HepG2 (cell line): ENCODE measurements at regions not wholly inside any gene's neighbourhood (a gene's known extent, or its start where the extent isn't known, plus 50 kb on each side); places are given as distances from the start of the nearest gene placed in this dataset.

Experiments
- ATAC-seq: fragments of 200-7000 bp; cut with Tn5 transposase; 3 replicates; pipeline ENCODE4 v1.9.1; 2020; ENCODE audit warnings: mild to moderate bottlenecking, moderate library complexity
- BruUV-seq: library from RNA; stranded (reverse); fragments of 400-500 nt; replicated peaks from 2 replicates; lab custom pipeline; 2021; lab: Mats Ljungman, UMichigan
- CTCF ChIA-PET: fragments of 300-600 bp; formaldehyde crosslinking; extraction: SDS; loops from one replicate; lab custom pipeline; 2021; ENCODE audit warnings: low total read pairs, inconsistent platforms, low intra/inter-chr PET ratio; lab: Yijun Ruan, JAX
- POLR2A ChIA-PET: fragments of 350-600 bp; sonication (Branson Sonifier 250); formaldehyde crosslinking; loops from one replicate; lab custom pipeline; 2020; ENCODE audit warnings: antibody characterized with exemption, inconsistent platforms; lab: Yijun Ruan, JAX
- DNase-seq: peaks from one replicate; pipeline ENCODE4 v3.0.0-alpha.2; 2015; ENCODE audit warnings: low spot score
- FAIRE-seq: peaks from 3 replicates; lab custom pipeline; 2011; peaks lifted over from hg19 to GRCh38; lab: Jason Lieb, UNC
- H2AFZ ChIP-seq: one replicate; pipeline ENCODE4 v1.6.1; 2011; ENCODE audit warnings: low read length, inconsistent platforms
- H3K27ac ChIP-seq: fragments of 300-600 bp; 3 replicates; pipeline ENCODE4 v1.8.0; 2011; ENCODE audit warnings: mixed run types, mild to moderate bottlenecking, mixed read lengths, low read length, inconsistent platforms; ENCODE audit not compliant: insufficient read depth; ENCODE audit errors: extremely low read length
- H3K27me3 ChIP-seq, 2 experiments: fragments of 200-600 bp in 1 of 2; 2 replicates in 1 of 2; 3 replicates in 1 of 2; pipeline versions ENCODE4 v1.6.0 to v1.8.0; 2011; ENCODE audit warnings: low read length in 2 of 2, mild to moderate bottlenecking in 2 of 2, moderate library complexity in 2 of 2, inconsistent platforms in 1 of 2; ENCODE audit not compliant: insufficient read depth in 2 of 2, control insufficient read depth in 1 of 2
- H3K36me3 ChIP-seq, 2 experiments: fragments of 200-600 bp in 1 of 2; replicated peaks in 1 of 2; 2 replicates in 1 of 2; 3 replicates in 1 of 2; pipeline versions ENCODE4 v1.5.1 to v1.8.0; 2011; ENCODE audit warnings: low read length in 2 of 2, inconsistent platforms in 1 of 2; ENCODE audit not compliant: insufficient read depth in 2 of 2, control insufficient read depth in 1 of 2
- H3K4me1 ChIP-seq: 2 replicates; pipeline ENCODE4 v1.5.1; 2012; ENCODE audit warnings: low read length, inconsistent platforms; ENCODE audit not compliant: insufficient read depth
- H3K4me2 ChIP-seq: 2 replicates; pipeline ENCODE4 v1.6.0; 2011; ENCODE audit warnings: low read depth, low read length, inconsistent platforms
- H3K4me3 ChIP-seq, 3 experiments: fragments of 200-600 bp in 1 of 3; sonication (generic), shearing (Covaris generic) in 1 of 3; replicated peaks in 1 of 3; 2 replicates each; pipeline ENCODE4 v1.5.1; 2011 to 2016; ENCODE audit warnings: low read length in 3 of 3, inconsistent platforms in 2 of 3, low read depth in 2 of 3, mild to moderate bottlenecking in 2 of 3, control low read depth in 1 of 3, mixed read lengths in 1 of 3; ENCODE audit not compliant: insufficient read depth in 1 of 3
- H3K79me2 ChIP-seq: one replicate; pipeline ENCODE4 v1.6.1; 2011; ENCODE audit warnings: low read length, inconsistent platforms; ENCODE audit not compliant: insufficient read depth
- H3K9ac ChIP-seq: 2 replicates; pipeline ENCODE4 v1.6.0; 2011; ENCODE audit warnings: mild to moderate bottlenecking, low read depth, low read length, inconsistent platforms; ENCODE audit not compliant: insufficient read depth
- H3K9me3 ChIP-seq: 2 replicates; pipeline ENCODE4 v1.5.1; 2012; ENCODE audit warnings: mild to moderate bottlenecking, low read length
- H4K20me1 ChIP-seq: 2 replicates; pipeline ENCODE4 v1.6.0; 2011; ENCODE audit warnings: inconsistent platforms, mild to moderate bottlenecking, low read length, moderate library complexity; ENCODE audit not compliant: insufficient read depth
- ZBTB1 ChIP-seq: sonication (generic); formaldehyde crosslinking; IDR thresholded peaks from 2 replicates; pipeline ENCODE4 v1.4.0; 2020; ENCODE audit warnings: missing genetic modification reagents, borderline replicate concordance
- ZBTB7A ChIP-seq: sonication (generic); formaldehyde crosslinking; IDR thresholded peaks from 2 replicates; pipeline ENCODE4 v1.8.0; 2022; ENCODE audit warnings: mild to moderate bottlenecking, missing genetic modification reagents
- ZNF589 ChIP-seq: sonication (generic); formaldehyde crosslinking; conservative IDR thresholded peaks from 2 replicates; pipeline ENCODE4 v1.8.0; 2022; ENCODE audit warnings: mild to moderate bottlenecking, moderate library complexity, missing genetic modification reagents
- ZNF766 ChIP-seq: sonication (generic); formaldehyde crosslinking; IDR thresholded peaks from 2 replicates; pipeline ENCODE4 v1.5.0; 2020; ENCODE audit warnings: missing genetic modification reagents, borderline replicate concordance
- ZSCAN30 ChIP-seq: sonication (generic); formaldehyde crosslinking; IDR thresholded peaks from 2 replicates; pipeline ENCODE4 v1.5.0; 2020; ENCODE audit warnings: mild to moderate bottlenecking, missing genetic modification reagents
- WGBS: methylation state at CpG from one replicate; pipeline ENCODE4 v1.1.6; 2017; ENCODE audit warnings: low lambda C conversion rate; 5-methylcytosine and 5-hydroxymethylcytosine counted together
- in situ Hi-C: cut with HindIII; loops from 2 replicates; pipeline ENCODE4 v1.10.0; 2017; ENCODE audit warnings: low pct_unique_long_range_greater_than_20kb; ENCODE audit not compliant: extremely low pct_ligation_motif_present
- intact Hi-C: fragments of 100-400 bp; cut with micrococcal nuclease; formaldehyde crosslinking; loops from one replicate; pipeline ENCODE4 v1.10.0; 2022; ENCODE audit not compliant: unreplicated experiment
- TF ChIP-seq, protein P1 (sequence below): sonication (generic); formaldehyde crosslinking; IDR thresholded peaks from 2 replicates; pipeline ENCODE4 v1.4.0; 2020; ENCODE audit warnings: missing genetic modification reagents
- TF ChIP-seq, protein P2 (sequence below): sonication (generic); formaldehyde crosslinking; IDR thresholded peaks from 2 replicates; pipeline ENCODE4 v1.5.0; 2020; ENCODE audit warnings: missing genetic modification reagents, mild to moderate bottlenecking, borderline replicate concordance

GRCh38 chr13:84973661-84974060, 825.6 kb downstream of the SLITRK6 start:
- FAIRE-seq, result no peak
- no peaks in the 10 kb centered on the region for H3K27me3 ChIP-seq
- no peak for DNase-seq
- H3K4me3 ChIP-seq, result no peak overlapping the region
- in situ Hi-C loops (no loop called here), intact Hi-C loops (no loop called here)
- H3K9me3 ChIP-seq, result no peaks in the 10 kb centered on the region
- H3K27ac ChIP-seq, result no peak overlapping the region
- no peak overlapping the region for H3K4me2 ChIP-seq
- ATAC-seq, result no peak
- H3K9ac ChIP-seq, result no peak overlapping the region
- 43% methylated on average over 1 of the region's 1 CpG for WGBS
- CTCF ChIA-PET, result no interaction called here
- H2AFZ ChIP-seq, result no peak overlapping the region
- no peaks in the 10 kb centered on the region for H3K4me1 ChIP-seq
- no peaks in the 10 kb centered on the region for H3K79me2 ChIP-seq
- no peaks in the 10 kb centered on the region for H4K20me1 ChIP-seq
- no peaks in the 10 kb centered on the region for H3K36me3 ChIP-seq
- TF ChIP-seq ZBTB1 (CRISPR knock-in tag) (no peak), ZBTB7A (no peak), ZNF589 (CRISPR knock-in tag) (no peak), ZNF766 (CRISPR knock-in tag) (no peak), ZSCAN30 (no peak)
- TF ChIP-seq, protein P1, sequence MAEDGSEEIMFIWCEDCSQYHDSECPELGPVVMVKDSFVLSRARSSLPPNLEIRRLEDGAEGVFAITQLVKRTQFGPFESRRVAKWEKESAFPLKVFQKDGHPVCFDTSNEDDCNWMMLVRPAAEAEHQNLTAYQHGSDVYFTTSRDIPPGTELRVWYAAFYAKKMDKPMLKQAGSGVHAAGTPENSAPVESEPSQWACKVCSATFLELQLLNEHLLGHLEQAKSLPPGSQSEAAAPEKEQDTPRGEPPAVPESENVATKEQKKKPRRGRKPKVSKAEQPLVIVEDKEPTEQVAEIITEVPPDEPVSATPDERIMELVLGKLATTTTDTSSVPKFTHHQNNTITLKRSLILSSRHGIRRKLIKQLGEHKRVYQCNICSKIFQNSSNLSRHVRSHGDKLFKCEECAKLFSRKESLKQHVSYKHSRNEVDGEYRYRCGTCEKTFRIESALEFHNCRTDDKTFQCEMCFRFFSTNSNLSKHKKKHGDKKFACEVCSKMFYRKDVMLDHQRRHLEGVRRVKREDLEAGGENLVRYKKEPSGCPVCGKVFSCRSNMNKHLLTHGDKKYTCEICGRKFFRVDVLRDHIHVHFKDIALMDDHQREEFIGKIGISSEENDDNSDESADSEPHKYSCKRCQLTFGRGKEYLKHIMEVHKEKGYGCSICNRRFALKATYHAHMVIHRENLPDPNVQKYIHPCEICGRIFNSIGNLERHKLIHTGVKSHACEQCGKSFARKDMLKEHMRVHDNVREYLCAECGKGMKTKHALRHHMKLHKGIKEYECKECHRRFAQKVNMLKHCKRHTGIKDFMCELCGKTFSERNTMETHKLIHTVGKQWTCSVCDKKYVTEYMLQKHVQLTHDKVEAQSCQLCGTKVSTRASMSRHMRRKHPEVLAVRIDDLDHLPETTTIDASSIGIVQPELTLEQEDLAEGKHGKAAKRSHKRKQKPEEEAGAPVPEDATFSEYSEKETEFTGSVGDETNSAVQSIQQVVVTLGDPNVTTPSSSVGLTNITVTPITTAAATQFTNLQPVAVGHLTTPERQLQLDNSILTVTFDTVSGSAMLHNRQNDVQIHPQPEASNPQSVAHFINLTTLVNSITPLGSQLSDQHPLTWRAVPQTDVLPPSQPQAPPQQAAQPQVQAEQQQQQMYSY (CRISPR knock-in tag), result no peak
- TF ChIP-seq, protein P2, sequence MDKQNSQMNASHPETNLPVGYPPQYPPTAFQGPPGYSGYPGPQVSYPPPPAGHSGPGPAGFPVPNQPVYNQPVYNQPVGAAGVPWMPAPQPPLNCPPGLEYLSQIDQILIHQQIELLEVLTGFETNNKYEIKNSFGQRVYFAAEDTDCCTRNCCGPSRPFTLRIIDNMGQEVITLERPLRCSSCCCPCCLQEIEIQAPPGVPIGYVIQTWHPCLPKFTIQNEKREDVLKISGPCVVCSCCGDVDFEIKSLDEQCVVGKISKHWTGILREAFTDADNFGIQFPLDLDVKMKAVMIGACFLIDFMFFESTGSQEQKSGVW (CRISPR knock-in tag), result no peak
- POLR2A ChIA-PET, result no interaction called here
- BruUV-seq, result no TSS peak
